ENCODE measurements at regions not wholly inside any gene's neighbourhood (a gene's known extent, or its start where the extent isn't known, plus 50 kb on each side); places are given as distances from the start of the nearest gene placed in this dataset.

DNA sequence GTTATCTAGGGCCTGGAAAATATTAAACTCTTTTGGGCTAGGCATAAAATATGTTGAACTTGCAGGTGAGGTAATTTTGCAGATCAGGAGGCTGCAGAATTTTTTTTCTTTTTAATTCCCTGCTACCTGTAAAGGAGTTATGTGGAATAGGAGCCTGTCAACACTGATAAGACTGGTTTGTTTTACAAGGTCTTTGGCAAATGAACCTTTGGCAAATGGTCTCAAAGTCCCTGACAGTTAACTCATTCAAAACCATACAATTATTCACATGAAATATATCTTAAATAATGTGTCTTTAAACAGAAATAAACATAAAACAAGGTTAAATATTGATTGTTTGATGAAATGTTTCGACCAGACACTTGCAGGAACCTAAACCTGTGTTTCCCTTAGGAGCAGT, 340.2 kb downstream of the GASK1B start:
- TF ChIP-seq POLR2A (IDR thresholded peaks at IDR 0.05) = no peak
- TF ChIP-seq, protein P1, sequence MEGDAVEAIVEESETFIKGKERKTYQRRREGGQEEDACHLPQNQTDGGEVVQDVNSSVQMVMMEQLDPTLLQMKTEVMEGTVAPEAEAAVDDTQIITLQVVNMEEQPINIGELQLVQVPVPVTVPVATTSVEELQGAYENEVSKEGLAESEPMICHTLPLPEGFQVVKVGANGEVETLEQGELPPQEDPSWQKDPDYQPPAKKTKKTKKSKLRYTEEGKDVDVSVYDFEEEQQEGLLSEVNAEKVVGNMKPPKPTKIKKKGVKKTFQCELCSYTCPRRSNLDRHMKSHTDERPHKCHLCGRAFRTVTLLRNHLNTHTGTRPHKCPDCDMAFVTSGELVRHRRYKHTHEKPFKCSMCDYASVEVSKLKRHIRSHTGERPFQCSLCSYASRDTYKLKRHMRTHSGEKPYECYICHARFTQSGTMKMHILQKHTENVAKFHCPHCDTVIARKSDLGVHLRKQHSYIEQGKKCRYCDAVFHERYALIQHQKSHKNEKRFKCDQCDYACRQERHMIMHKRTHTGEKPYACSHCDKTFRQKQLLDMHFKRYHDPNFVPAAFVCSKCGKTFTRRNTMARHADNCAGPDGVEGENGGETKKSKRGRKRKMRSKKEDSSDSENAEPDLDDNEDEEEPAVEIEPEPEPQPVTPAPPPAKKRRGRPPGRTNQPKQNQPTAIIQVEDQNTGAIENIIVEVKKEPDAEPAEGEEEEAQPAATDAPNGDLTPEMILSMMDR (IDR thresholded peaks at IDR 0.05) = no peak
